Psoas muscle (tissue), 7 donors: ENCODE measurements at regions not wholly inside any gene's neighbourhood (a gene's known extent, or its start where the extent isn't known, plus 50 kb on each side); places are given as distances from the start of the nearest gene placed in this dataset.

ENCODE experiments used
- ATAC-seq, 4 donors: fragments of 200-7000 bp; cut with Tn5 transposase; one replicate each; pipeline ENCODE4 v1.9.1; 2020; ENCODE audit warnings: moderate library complexity in 3 of 4, mild to moderate bottlenecking in 2 of 4
- DNase-seq, 2 donors: peaks; one replicate each; pipeline ENCODE4 v3.0.0-alpha.2; 2020
- H3K27ac ChIP-seq: fragments of 200-600 bp; one replicate; pipeline ENCODE4 v1.8.0; 2022
- H3K27me3 ChIP-seq, 3 donors: fragments of 200-600 bp in 1 of 3; one replicate each; pipeline versions ENCODE4 v1.6.1 to v1.8.0; 2013 to 2022; ENCODE audit warnings: low read length in 2 of 3, mild to moderate bottlenecking in 2 of 3, moderate library complexity in 1 of 3; ENCODE audit not compliant: insufficient read depth in 3 of 3
- H3K36me3 ChIP-seq, 2 donors: fragments of 200-600 bp in 1 of 2; one replicate each; pipeline versions ENCODE4 v1.6.1 to v1.8.0; 2013 to 2022; ENCODE audit warnings: low read depth in 1 of 2, mild to moderate bottlenecking in 1 of 2, moderate library complexity in 1 of 2; ENCODE audit not compliant: insufficient read depth in 1 of 2
- H3K4me1 ChIP-seq: fragments of 200-600 bp; one replicate; pipeline ENCODE4 v1.8.0; 2022
- H3K4me3 ChIP-seq: fragments of 200-600 bp; one replicate; pipeline ENCODE4 v1.8.0; 2022; ENCODE audit warnings: mild to moderate bottlenecking
- H3K9me3 ChIP-seq: fragments of 200-600 bp; one replicate; pipeline ENCODE4 v1.8.0; 2022
- CTCF ChIP-seq: fragments of 200-600 bp; IDR thresholded peaks from one replicate; pipeline ENCODE4 v1.8.0; 2022; ENCODE audit warnings: antibody characterized with exemption
- WGBS, 3 donors: extraction: QIAGEN DNeasy Blood & Tissue Kit; methylation state at CpG; one replicate each; pipeline versions ENCODE4 v1.1.6 to v1.1.7; 2013; 5-methylcytosine and 5-hydroxymethylcytosine counted together
- intact Hi-C, 2 donors: fragments of 100-400 bp; cut with DNase I; formaldehyde crosslinking; loops; one replicate each; pipeline versions ENCODE4 v1.11.0 to v1.14.2; 2022
- donor health status: healthy with polysubstance abuse.
- donor health status: DM: no; HTN: no; CAD: no; lungs with moderate emphysema.
- donor health status: Bipolar disorder and iron deficiency.
- donor health status: healthy.
- donor health status: DM: yes; HTN: yes; CAD: no.
- donor health status: DM: no; HTN: no; CAD: no.
- donor health status: DM: yes; HTN: yes; CAD: no.

- no peak for ATAC-seq
- DNase-seq: no peak
- H3K27ac ChIP-seq: no peak overlapping the region
- no peaks in the 10 kb centered on the region for H3K36me3 ChIP-seq
- H3K4me3 ChIP-seq: no peak overlapping the region
- TF ChIP-seq CTCF: no peak
- H3K4me1 ChIP-seq: no peaks in the 10 kb centered on the region
- 94 to 98% (median 94%) methylated on average over 5 of the region's 5 CpGs for WGBS, 3 donors
- H3K9me3 ChIP-seq: no peaks in the 10 kb centered on the region
- peaks cover 0 to 3% (median 0%) of the 10 kb centered on the region in 3 donors for H3K27me3 ChIP-seq
- intact Hi-C loops: no loop called here
Observed at GRCh38 chr5:133750856-133751255, 138.5 kb upstream of the FSTL4 start.

- intact Hi-C loops: no loop called here
- H3K27ac ChIP-seq: no peak overlapping the region
- no peak for TF ChIP-seq CTCF
- peaks cover 2% of the 10 kb centered on the region for H3K4me1 ChIP-seq
- no peaks in the 10 kb centered on the region for H3K27me3 ChIP-seq
- H3K4me3 ChIP-seq: no peak overlapping the region
- ATAC-seq (no peak), DNase-seq (no peak)
- no peaks in the 10 kb centered on the region for H3K36me3 ChIP-seq
- no peaks in the 10 kb centered on the region for H3K9me3 ChIP-seq
- WGBS, 3 donors: 94 to 96% (median 95%) methylated on average over 8 to 9 of the region's 9 CpGs
Observed at GRCh38 chr5:133750356-133750755, 138.0 kb upstream of the FSTL4 start.

GRCh38 chr5:133749331-133749985 is 137.1 kb upstream of the FSTL4 start:
- no peak overlapping the region for H3K27ac ChIP-seq
- no peak for DNase-seq
- ATAC-seq: no peak
- H3K4me3 ChIP-seq: no peak overlapping the region
- intact Hi-C loops: no loop called here
- no peaks in the 10 kb centered on the region for H3K27me3 ChIP-seq
- no peak for TF ChIP-seq CTCF
- no peaks in the 10 kb centered on the region for H3K9me3 ChIP-seq
- peaks cover 10% of the 10 kb centered on the region for H3K4me1 ChIP-seq
- WGBS, 3 donors: 64 to 70% (median 65%) methylated on average over 3 of the region's 3 CpGs
- no peaks in the 10 kb centered on the region for H3K36me3 ChIP-seq

GRCh38 chr5:133746834-133747233 is 134.5 kb upstream of the FSTL4 start:
- Histone ChIP-seq H3K27me3 (no peaks in the 10 kb centered on the region), H3K9me3 (no peaks in the 10 kb centered on the region), H3K27ac (no peak overlapping the region), H3K36me3 (no peaks in the 10 kb centered on the region), H3K4me1 (peaks cover 10% of the 10 kb centered on the region), H3K4me3 (no peak overlapping the region)
- intact Hi-C loops: no loop called here
- no peak for TF ChIP-seq CTCF
- no peak for ATAC-seq
- no peak for DNase-seq
- WGBS, 3 donors: 82 to 85% (median 83%) methylated on average over 4 of the region's 4 CpGs

GRCh38 chr5:133744960-133745308 is 132.6 kb upstream of the FSTL4 start:
- Histone ChIP-seq H3K4me1 (peaks cover 10% of the 10 kb centered on the region), H3K27ac (no peak overlapping the region), H3K27me3 (no peaks in the 10 kb centered on the region), H3K9me3 (no peaks in the 10 kb centered on the region), H3K36me3 (no peaks in the 10 kb centered on the region), H3K4me3 (no peak overlapping the region)
- ATAC-seq: peak; percentile 38 to 80 (median 60)
- intact Hi-C loops: no loop called here
- 38 to 73% (median 40%) methylated on average over 3 of the region's 3 CpGs for WGBS, 3 donors
- no peak for DNase-seq
- no peak for TF ChIP-seq CTCF
